Endothelial cell of umbilical vein (primary cell): ENCODE measurements at regions not wholly inside any gene's neighbourhood (a gene's known extent, or its start where the extent isn't known, plus 50 kb on each side); places are given as distances from the start of the nearest gene placed in this dataset.

Source experiments
- BruUV-seq: library from RNA; stranded (reverse); fragments of 400-500 nt; replicated peaks from 2 replicates; lab custom pipeline; 2021; lab: Mats Ljungman, UMichigan
- CTCF ChIA-PET: fragments of 300-600, 350-600 bp; sonication (Branson Sonifier 250); formaldehyde crosslinking; loops from one replicate; lab custom pipeline; 2021; ENCODE audit warnings: antibody characterized with exemption, inconsistent platforms; lab: Charles Lee
- POLR2A ChIA-PET: fragments of 300-600, 350-600 bp; sonication (Branson Sonifier 250); formaldehyde crosslinking; loops from one replicate; lab custom pipeline; 2021; ENCODE audit warnings: antibody characterized with exemption, inconsistent platforms; lab: Charles Lee
- DNase-seq: peaks from one replicate; pipeline ENCODE4 v3.0.0-alpha.2; 2011; ENCODE audit warnings: low read depth, low spot score
- FAIRE-seq: peaks from 2 replicates; lab custom pipeline; 2011; peaks lifted over from hg19 to GRCh38; lab: Jason Lieb, UNC
- H2AFZ ChIP-seq: 2 replicates; pipeline ENCODE4 v1.6.0; 2012; ENCODE audit warnings: low read depth, low read length, control low read depth, inconsistent platforms
- H3K27ac ChIP-seq: 2 replicates; pipeline ENCODE4 v1.5.1; 2011; ENCODE audit warnings: low read depth, mild to moderate bottlenecking, control low read depth, low read length, moderate library complexity; ENCODE audit not compliant: insufficient read depth
- H3K27me3 ChIP-seq, 2 experiments: 2 replicates each; pipeline versions ENCODE4 v1.6.0 to v1.6.1; 2011; ENCODE audit warnings: low read length in 2 of 2, mixed read lengths in 1 of 2; ENCODE audit not compliant: control insufficient read depth in 2 of 2, insufficient read depth in 2 of 2
- H3K36me3 ChIP-seq, 2 experiments: 2 replicates in 1 of 2; 3 replicates in 1 of 2; pipeline ENCODE4 v1.5.1; 2011; ENCODE audit warnings: low read length in 2 of 2, mild to moderate bottlenecking in 1 of 2, moderate library complexity in 1 of 2; ENCODE audit not compliant: control insufficient read depth in 2 of 2, insufficient read depth in 2 of 2; ENCODE audit errors: extremely low read depth in 1 of 2
- H3K4me1 ChIP-seq: 3 replicates; pipeline ENCODE4 v1.5.1; 2011; ENCODE audit warnings: mild to moderate bottlenecking, low read length; ENCODE audit not compliant: control insufficient read depth, insufficient read depth; ENCODE audit errors: extremely low read depth
- H3K4me2 ChIP-seq: 2 replicates; pipeline ENCODE4 v1.6.1; 2011; ENCODE audit warnings: low read length, control low read depth, mixed read lengths; ENCODE audit not compliant: insufficient read depth
- H3K4me3 ChIP-seq, 3 experiments: fragments of 200-600 bp in 1 of 3; sonication (generic), shearing (Covaris generic) in 1 of 3; replicated peaks in 1 of 3; 2 replicates each; pipeline ENCODE4 v1.5.1; 2011 to 2016; ENCODE audit warnings: control low read depth in 3 of 3, low read length in 3 of 3, mild to moderate bottlenecking in 2 of 3, inconsistent platforms in 1 of 3, low read depth in 1 of 3, moderate library complexity in 1 of 3; ENCODE audit not compliant: insufficient read depth in 1 of 3
- H3K79me2 ChIP-seq: 2 replicates; pipeline ENCODE4 v1.6.0; 2012; ENCODE audit warnings: low read length, inconsistent platforms; ENCODE audit not compliant: control insufficient read depth, insufficient read depth
- H3K9ac ChIP-seq: replicated peaks from 2 replicates; pipeline ENCODE3; 2011; ENCODE audit warnings: low read length, control low read depth; ENCODE audit not compliant: insufficient read depth; ENCODE audit errors: extremely low read depth
- H3K9me1 ChIP-seq: replicated peaks from 3 replicates; pipeline ENCODE4 v1.6.0; 2011; ENCODE audit warnings: mild to moderate bottlenecking, low read length; ENCODE audit not compliant: control insufficient read depth, insufficient read depth; ENCODE audit errors: extremely low read depth
- H3K9me3 ChIP-seq: replicated peaks from 2 replicates; pipeline ENCODE4 v1.5.1; 2012; ENCODE audit warnings: low read length, inconsistent platforms; ENCODE audit not compliant: control insufficient read depth, insufficient read depth
- H4K20me1 ChIP-seq: replicated peaks from 2 replicates; pipeline ENCODE3; 2011; ENCODE audit warnings: mild to moderate bottlenecking, low read length; ENCODE audit not compliant: control insufficient read depth, insufficient read depth; ENCODE audit errors: extremely low read depth
- EZH2 ChIP-seq: IDR thresholded peaks from 2 replicates; pipeline ENCODE4 v1.6.1; 2012; ENCODE audit warnings: borderline replicate concordance, low read depth, mild to moderate bottlenecking, moderate library complexity, low read length, inconsistent platforms; ENCODE audit not compliant: severe bottlenecking
- FOS ChIP-seq: IDR thresholded peaks from 2 replicates; pipeline ENCODE4 v1.6.1; 2011; ENCODE audit warnings: mild to moderate bottlenecking, low read length, moderate library complexity, borderline replicate concordance; ENCODE audit not compliant: insufficient read depth
- GATA2 ChIP-seq: IDR thresholded peaks from 2 replicates; pipeline ENCODE4 v1.7.0; 2011; ENCODE audit warnings: low read depth, mild to moderate bottlenecking, moderate library complexity, mixed read lengths, low read length; ENCODE audit not compliant: insufficient read length, insufficient read depth
- JUN ChIP-seq: IDR thresholded peaks from 2 replicates; pipeline ENCODE4 v1.6.1; 2011; ENCODE audit warnings: borderline replicate concordance, low read depth; ENCODE audit not compliant: insufficient read length, insufficient read depth
- MYC ChIP-seq: IDR thresholded peaks from one replicate; pipeline ENCODE4 v1.6.1; 2011; ENCODE audit warnings: mild to moderate bottlenecking, low read depth, low read length
- POLR2A ChIP-seq: IDR thresholded peaks from 2 replicates; pipeline ENCODE4 v1.6.1; 2012; ENCODE audit warnings: low read depth, mild to moderate bottlenecking, control low read depth, low read length
- POLR2AphosphoS5 ChIP-seq: IDR thresholded peaks from 2 replicates; pipeline ENCODE4 v1.6.1; 2012; ENCODE audit warnings: low read depth, mild to moderate bottlenecking, control low read depth, low read length, moderate library complexity; ENCODE audit not compliant: insufficient read depth
- dilution Hi-C: fragments of 300-500 bp; cut with MboI; formaldehyde crosslinking; loops from one replicate; pipeline ENCODE4 v1.15.0; 2019; ENCODE audit warnings: low sequenced_read_pairs; ENCODE audit not compliant: extremely low pct_ligation_motif_present
- intact Hi-C: fragments of 100-400 bp; cut with micrococcal nuclease; formaldehyde crosslinking; loops from one replicate; pipeline ENCODE4 v1.10.0; 2022
- TF ChIP-seq, protein P1 (sequence below): IDR thresholded peaks from 2 replicates; pipeline ENCODE4 v1.6.1; 2011; ENCODE audit not compliant: insufficient read depth, insufficient read length
- TF ChIP-seq, protein P2 (sequence below), 2 donors: IDR thresholded peaks; 1 replicate in 1 of 2; 2 replicates in 1 of 2; pipeline ENCODE4 v1.5.1; 2011; ENCODE audit warnings: low read length in 2 of 2, mild to moderate bottlenecking in 2 of 2, moderate library complexity in 2 of 2, control low read depth in 1 of 2, inconsistent platforms in 1 of 2, low read depth in 1 of 2; ENCODE audit not compliant: insufficient read depth in 1 of 2; ENCODE audit errors: extremely low read depth in 1 of 2

DNA sequence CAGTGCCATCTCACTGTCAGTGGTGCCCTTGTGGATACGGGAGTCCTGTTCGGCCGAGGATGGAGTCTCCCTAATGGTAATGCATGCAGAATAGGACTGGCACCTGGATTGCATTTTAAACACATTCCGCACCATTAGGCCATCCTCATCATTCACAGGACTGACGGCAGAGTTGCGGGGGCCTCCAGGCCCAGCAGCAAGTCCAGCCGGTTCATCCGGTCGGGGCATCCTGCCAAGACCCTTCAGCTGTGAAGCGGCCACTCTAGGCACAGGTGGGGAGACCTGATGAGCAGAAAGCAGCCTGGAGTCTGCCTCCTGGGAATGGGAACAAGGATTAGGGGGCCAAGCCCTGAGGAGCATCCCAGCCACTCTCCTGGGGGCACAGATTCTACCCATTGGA lies 90.3 kb upstream of the XYLT1 start:
- Histone ChIP-seq H3K4me2 (no peak overlapping the region), H3K36me3 (no peaks in the 10 kb centered on the region), H3K4me1 (no peaks in the 10 kb centered on the region), H3K4me3 (no peak overlapping the region), H3K9ac (no peak overlapping the region), H2AFZ (no peak overlapping the region), H3K79me2 (no peaks in the 10 kb centered on the region), H3K27me3 (no peaks in the 10 kb centered on the region), H3K9me1 (no peaks in the 10 kb centered on the region), H3K9me3 (peaks cover 2% of the 10 kb centered on the region), H4K20me1 (no peaks in the 10 kb centered on the region), H3K27ac (no peak overlapping the region)
- FAIRE-seq: no peak
- ChIA-PET POLR2A (no interaction called here), CTCF (no interaction called here)
- TF ChIP-seq POLR2AphosphoS5 (no peak), POLR2A (no peak)
- BruUV-seq: no TSS peak
- dilution Hi-C loops (no loop called here), intact Hi-C loops (no loop called here)
- DNase-seq: no peak

DNA sequence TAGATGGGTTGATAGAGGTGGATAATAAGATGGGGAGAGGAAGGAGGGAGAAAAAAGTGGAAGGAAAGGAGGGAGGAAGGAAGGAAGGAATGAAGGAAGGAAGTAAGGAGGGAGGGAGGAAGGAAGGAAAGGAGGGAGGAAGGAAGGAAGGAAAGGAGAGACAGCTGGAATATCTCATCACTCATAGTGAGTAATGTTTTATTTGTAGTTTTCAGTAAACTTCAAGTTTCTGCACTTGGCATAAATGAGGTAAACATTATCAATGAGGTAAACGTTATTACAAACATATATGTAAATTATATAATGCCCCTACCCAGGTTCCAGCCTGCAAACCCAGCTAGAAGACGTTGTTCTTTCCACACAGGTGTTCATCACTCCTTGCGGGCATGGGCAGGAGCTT lies 89.8 kb upstream of the XYLT1 start:
- no peak overlapping the region for H3K4me3 ChIP-seq
- POLR2A ChIA-PET: no interaction called here
- no peaks in the 10 kb centered on the region for H3K36me3 ChIP-seq
- no peak for DNase-seq
- H3K27ac ChIP-seq: no peak overlapping the region
- no TSS peak for BruUV-seq
- no peak for FAIRE-seq
- TF ChIP-seq, protein P1, sequence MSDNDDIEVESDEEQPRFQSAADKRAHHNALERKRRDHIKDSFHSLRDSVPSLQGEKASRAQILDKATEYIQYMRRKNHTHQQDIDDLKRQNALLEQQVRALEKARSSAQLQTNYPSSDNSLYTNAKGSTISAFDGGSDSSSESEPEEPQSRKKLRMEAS: no peak
- TF ChIP-seq, protein P2, sequence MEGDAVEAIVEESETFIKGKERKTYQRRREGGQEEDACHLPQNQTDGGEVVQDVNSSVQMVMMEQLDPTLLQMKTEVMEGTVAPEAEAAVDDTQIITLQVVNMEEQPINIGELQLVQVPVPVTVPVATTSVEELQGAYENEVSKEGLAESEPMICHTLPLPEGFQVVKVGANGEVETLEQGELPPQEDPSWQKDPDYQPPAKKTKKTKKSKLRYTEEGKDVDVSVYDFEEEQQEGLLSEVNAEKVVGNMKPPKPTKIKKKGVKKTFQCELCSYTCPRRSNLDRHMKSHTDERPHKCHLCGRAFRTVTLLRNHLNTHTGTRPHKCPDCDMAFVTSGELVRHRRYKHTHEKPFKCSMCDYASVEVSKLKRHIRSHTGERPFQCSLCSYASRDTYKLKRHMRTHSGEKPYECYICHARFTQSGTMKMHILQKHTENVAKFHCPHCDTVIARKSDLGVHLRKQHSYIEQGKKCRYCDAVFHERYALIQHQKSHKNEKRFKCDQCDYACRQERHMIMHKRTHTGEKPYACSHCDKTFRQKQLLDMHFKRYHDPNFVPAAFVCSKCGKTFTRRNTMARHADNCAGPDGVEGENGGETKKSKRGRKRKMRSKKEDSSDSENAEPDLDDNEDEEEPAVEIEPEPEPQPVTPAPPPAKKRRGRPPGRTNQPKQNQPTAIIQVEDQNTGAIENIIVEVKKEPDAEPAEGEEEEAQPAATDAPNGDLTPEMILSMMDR (IDR thresholded peaks at IDR 0.05; ENCODE audit: extremely low read depth in 1 of 2, insufficient read depth in 1 of 2, low read depth in 1 of 2, low read length in 2 of 2): no peak
- TF ChIP-seq FOS (no peak), GATA2 (no peak), POLR2AphosphoS5 (no peak), POLR2A (no peak), MYC (no peak), EZH2 (no peak), JUN (no peak)
- H2AFZ ChIP-seq: no peak overlapping the region
- H3K4me2 ChIP-seq: no peak overlapping the region
- no peaks in the 10 kb centered on the region for H3K79me2 ChIP-seq
- dilution Hi-C loops (no loop called here), intact Hi-C loops (no loop called here)
- CTCF ChIA-PET: no interaction called here
- H3K9me1 ChIP-seq: no peaks in the 10 kb centered on the region
- H3K4me1 ChIP-seq: no peaks in the 10 kb centered on the region
- no peak overlapping the region for H3K9ac ChIP-seq
- peaks cover 2% of the 10 kb centered on the region for H3K9me3 ChIP-seq
- H4K20me1 ChIP-seq: no peaks in the 10 kb centered on the region
- H3K27me3 ChIP-seq: no peaks in the 10 kb centered on the region
